Mesenteric fat pad (tissue), 1 donor: ENCODE measurements at regions not wholly inside any gene's neighbourhood (a gene's known extent, or its start where the extent isn't known, plus 50 kb on each side); places are given as distances from the start of the nearest gene placed in this dataset.
"Not testable (repeated sequence)": the region's sequence is repeated elsewhere in the genome, so short reads cannot be mapped to it uniquely, and the experiment has no call there.

ENCODE experiments used
- DNase-seq: peaks from one replicate; pipeline ENCODE4 v3.0.0-alpha.2; 2020; ENCODE audit warnings: low spot score
- donor health status: DM: yes; HTN: yes; CAD: no.

- DNase-seq, result no peak
These were observed 463.7 kb upstream of the GRIN3A start for GRCh38 chr9:102202126-102202525.

- no peak for DNase-seq
These were observed 447.5 kb upstream of the GRIN3A start for GRCh38 chr9:102185962-102186361.

GRCh38 chr9:102185371-102185770 is 446.9 kb upstream of the GRIN3A start:
- DNase-seq, result no peak

- DNase-seq, result no peak
These were observed 440.4 kb upstream of the GRIN3A start for GRCh38 chr9:102178811-102179210.

GRCh38 chr9:102174202-102174601 is 435.8 kb upstream of the GRIN3A start:
- DNase-seq, result not testable (repeated sequence)

GRCh38 chr9:102164247-102164646 is 425.8 kb upstream of the GRIN3A start:
- no peak for DNase-seq

GRCh38 chr9:102153081-102153480 is 414.6 kb upstream of the GRIN3A start:
- not testable (repeated sequence) for DNase-seq

- DNase-seq, result no peak
These were observed 397.3 kb upstream of the GRIN3A start for GRCh38 chr9:102135768-102136167.

- DNase-seq, result no peak
These were observed 386.0 kb upstream of the GRIN3A start for GRCh38 chr9:102124465-102124864.

- DNase-seq, result no peak
These were observed 376.1 kb upstream of the GRIN3A start for GRCh38 chr9:102114557-102114956.

GRCh38 chr9:102113191-102113590 is 374.7 kb upstream of the GRIN3A start:
- DNase-seq, result no peak

- DNase-seq, result no peak
These were observed 368.0 kb upstream of the GRIN3A start for GRCh38 chr9:102106439-102106838.

- no peak for DNase-seq
These were observed 363.3 kb upstream of the GRIN3A start for GRCh38 chr9:102101723-102102122.

- DNase-seq, result no peak
These were observed 348.7 kb upstream of the GRIN3A start for GRCh38 chr9:102087141-102087540.

GRCh38 chr9:102085548-102085947 is 347.1 kb upstream of the GRIN3A start:
- no peak for DNase-seq

- DNase-seq, result no peak
These were observed 333.8 kb upstream of the GRIN3A start for GRCh38 chr9:102072059-102072764.

GRCh38 chr9:102069969-102070368 is 331.5 kb upstream of the GRIN3A start:
- no peak for DNase-seq

- DNase-seq, result no peak
These were observed 316.4 kb upstream of the GRIN3A start for GRCh38 chr9:102054811-102055210.

GRCh38 chr9:102049586-102050246 is 311.3 kb upstream of the GRIN3A start:
- no peak for DNase-seq

GRCh38 chr9:102047549-102047948 is 309.1 kb upstream of the GRIN3A start:
- no peak for DNase-seq

- no peak for DNase-seq
These were observed 305.7 kb upstream of the GRIN3A start for GRCh38 chr9:102044133-102044532.

GRCh38 chr9:102038006-102038405 is 299.6 kb upstream of the GRIN3A start:
- DNase-seq, result no peak

GRCh38 chr9:102035929-102036328 is 297.5 kb upstream of the GRIN3A start:
- DNase-seq, result no peak
